ENCODE measurements at regions not wholly inside any gene's neighbourhood (a gene's known extent, or its start where the extent isn't known, plus 50 kb on each side); places are given as distances from the start of the nearest gene placed in this dataset.

- ChIA-PET POLR2A (no interaction called here), CTCF (no interaction called here)
- DNase-seq (ENCODE audit: low read depth, low spot score): peak; percentile 19
- TF ChIP-seq CTCF (IDR thresholded peaks at IDR 0.05; ENCODE audit: insufficient read depth, low read length, missing control alignments): no peak
- H3K4me3 ChIP-seq (ENCODE audit: low read depth, low read length): no peak overlapping the region
These were observed 346.6 kb downstream of the PTEN start for GRCh38 chr10:88209837-88210561.

GRCh38 chr10:88211230-88211629 lies 347.8 kb downstream of the PTEN start:
- ChIA-PET CTCF (no interaction called here), POLR2A (no interaction called here)
- no peak overlapping the region for H3K4me3 ChIP-seq (ENCODE audit: low read depth, low read length)
- DNase-seq (ENCODE audit: low read depth, low spot score): no peak
- no peak for TF ChIP-seq CTCF (IDR thresholded peaks at IDR 0.05; ENCODE audit: insufficient read depth, low read length, missing control alignments)

- ChIA-PET POLR2A (no interaction called here), CTCF (no interaction called here)
- no peak for TF ChIP-seq CTCF (IDR thresholded peaks at IDR 0.05; ENCODE audit: insufficient read depth, low read length, missing control alignments)
- DNase-seq (ENCODE audit: low read depth, low spot score): no peak
- H3K4me3 ChIP-seq (ENCODE audit: low read depth, low read length): no peak overlapping the region
These were observed 348.6 kb downstream of the PTEN start for GRCh38 chr10:88212069-88212468.

- no peak for DNase-seq (ENCODE audit: low read depth, low spot score)
- H3K4me3 ChIP-seq (ENCODE audit: low read depth, low read length): no peak overlapping the region
- ChIA-PET CTCF (no interaction called here), POLR2A (no interaction called here)
- no peak for TF ChIP-seq CTCF (IDR thresholded peaks at IDR 0.05; ENCODE audit: insufficient read depth, low read length, missing control alignments)
These were observed 349.7 kb downstream of the PTEN start for GRCh38 chr10:88213065-88213605.

- ChIA-PET CTCF (no interaction called here), POLR2A (no interaction called here)
- no peak overlapping the region for H3K4me3 ChIP-seq (ENCODE audit: low read depth, low read length)
- no peak for DNase-seq (ENCODE audit: low read depth, low spot score)
- no peak for TF ChIP-seq CTCF (IDR thresholded peaks at IDR 0.05; ENCODE audit: insufficient read depth, low read length, missing control alignments)
These were observed 353.6 kb downstream of the PTEN start for GRCh38 chr10:88216976-88217375.

GRCh38 chr10:88218362-88218761 lies 354.9 kb downstream of the PTEN start:
- no peak overlapping the region for H3K4me3 ChIP-seq (ENCODE audit: low read depth, low read length)
- CTCF ChIA-PET: interaction anchor here (1.1 kb wide), 1 partner anchor 11 kb away, joined by 3 read pairs; no protein-coding TSS in a partner anchor
- TF ChIP-seq CTCF (IDR thresholded peaks at IDR 0.05; ENCODE audit: insufficient read depth, low read length, missing control alignments): no peak
- DNase-seq (ENCODE audit: low read depth, low spot score): no peak
- POLR2A ChIA-PET: no interaction called here
